ENCODE measurements at regions not wholly inside any gene's neighbourhood (a gene's known extent, or its start where the extent isn't known, plus 50 kb on each side); places are given as distances from the start of the nearest gene placed in this dataset.
"Not testable (repeated sequence)": the region's sequence is repeated elsewhere in the genome, so short reads cannot be mapped to it uniquely, and the experiment has no call there.

- Histone ChIP-seq H3K27ac (ENCODE audit: poor library complexity, severe bottlenecking) (no peak overlapping the region), H3K27me3 (ENCODE audit: insufficient read depth, poor library complexity, severe bottlenecking) (no peaks in the 10 kb centered on the region), H3K36me3 (ENCODE audit: low read depth) (no peaks in the 10 kb centered on the region), H3K4me3 (ENCODE audit: severe bottlenecking) (no peak overlapping the region), H3K4me1 (ENCODE audit: insufficient read depth, poor library complexity, severe bottlenecking) (no peaks in the 10 kb centered on the region), H3K9me3 (ENCODE audit: severe bottlenecking) (no peaks in the 10 kb centered on the region)
- DNase-seq (ENCODE audit: low spot score), result no peak
- TF ChIP-seq CTCF (IDR thresholded peaks at IDR 0.05; ENCODE audit: poor library complexity, severe bottlenecking), result no peak
- no peak for ATAC-seq (ENCODE audit: low read depth)
These were observed 677.5 kb downstream of the XPNPEP1 start for GRCh38 chr10:109245821-109246220.

- H3K9me3 ChIP-seq (ENCODE audit: severe bottlenecking), result no peaks in the 10 kb centered on the region
- H3K4me3 ChIP-seq (ENCODE audit: severe bottlenecking), result no peak overlapping the region
- H3K27ac ChIP-seq (ENCODE audit: poor library complexity, severe bottlenecking), result no peak overlapping the region
- TF ChIP-seq CTCF (IDR thresholded peaks at IDR 0.05; ENCODE audit: poor library complexity, severe bottlenecking), result no peak
- H3K27me3 ChIP-seq (ENCODE audit: insufficient read depth, poor library complexity, severe bottlenecking), result peaks cover 3% of the 10 kb centered on the region
- H3K36me3 ChIP-seq (ENCODE audit: low read depth), result no peaks in the 10 kb centered on the region
- no peaks in the 10 kb centered on the region for H3K4me1 ChIP-seq (ENCODE audit: insufficient read depth, poor library complexity, severe bottlenecking)
- no peak for ATAC-seq (ENCODE audit: low read depth)
- no peak for DNase-seq (ENCODE audit: low spot score)
These were observed 683.9 kb downstream of the XPNPEP1 start for GRCh38 chr10:109239371-109239770.

- TF ChIP-seq CTCF (IDR thresholded peaks at IDR 0.05; ENCODE audit: poor library complexity, severe bottlenecking), result no peak
- no peak for DNase-seq (ENCODE audit: low spot score)
- Histone ChIP-seq H3K4me3 (ENCODE audit: severe bottlenecking) (no peak overlapping the region), H3K27me3 (ENCODE audit: insufficient read depth, poor library complexity, severe bottlenecking) (peaks cover 3% of the 10 kb centered on the region), H3K9me3 (ENCODE audit: severe bottlenecking) (no peaks in the 10 kb centered on the region), H3K4me1 (ENCODE audit: insufficient read depth, poor library complexity, severe bottlenecking) (no peaks in the 10 kb centered on the region), H3K36me3 (ENCODE audit: low read depth) (no peaks in the 10 kb centered on the region), H3K27ac (ENCODE audit: poor library complexity, severe bottlenecking) (no peak overlapping the region)
- ATAC-seq (ENCODE audit: low read depth), result no peak
These were observed 685.6 kb downstream of the XPNPEP1 start for GRCh38 chr10:109237682-109238081.

GRCh38 chr10:109237050-109237449, 686.3 kb downstream of the XPNPEP1 start:
- TF ChIP-seq CTCF (IDR thresholded peaks at IDR 0.05; ENCODE audit: poor library complexity, severe bottlenecking), result no peak
- ATAC-seq (ENCODE audit: low read depth), result no peak
- H3K4me3 ChIP-seq (ENCODE audit: severe bottlenecking), result no peak overlapping the region

GRCh38 chr10:109223533-109223932, 699.8 kb downstream of the XPNPEP1 start:
- not testable (repeated sequence) for H3K9me3 ChIP-seq (ENCODE audit: severe bottlenecking); ATAC-seq (ENCODE audit: low read depth); H3K27ac ChIP-seq (ENCODE audit: poor library complexity, severe bottlenecking)

More at GRCh38 chr10:109237050-109237449, 686.3 kb downstream of the XPNPEP1 start:
- Histone ChIP-seq H3K9me3 (ENCODE audit: severe bottlenecking) (no peaks in the 10 kb centered on the region), H3K36me3 (ENCODE audit: low read depth) (no peaks in the 10 kb centered on the region), H3K27ac (ENCODE audit: poor library complexity, severe bottlenecking) (no peak overlapping the region), H3K4me1 (ENCODE audit: insufficient read depth, poor library complexity, severe bottlenecking) (no peaks in the 10 kb centered on the region), H3K27me3 (ENCODE audit: insufficient read depth, poor library complexity, severe bottlenecking) (peaks cover 3% of the 10 kb centered on the region)
- DNase-seq (ENCODE audit: low spot score), result no peak

More at GRCh38 chr10:109223533-109223932, 699.8 kb downstream of the XPNPEP1 start:
- not testable (repeated sequence) for H3K36me3 ChIP-seq (ENCODE audit: low read depth); H3K4me3 ChIP-seq (ENCODE audit: severe bottlenecking); H3K27me3 ChIP-seq (ENCODE audit: insufficient read depth, poor library complexity, severe bottlenecking); DNase-seq (ENCODE audit: low spot score); H3K4me1 ChIP-seq (ENCODE audit: insufficient read depth, poor library complexity, severe bottlenecking)
